PFSK-1 (cell line): ENCODE measurements at regions not wholly inside any gene's neighbourhood (a gene's known extent, or its start where the extent isn't known, plus 50 kb on each side); places are given as distances from the start of the nearest gene placed in this dataset.

Experiments used
- FOXP2 ChIP-seq: optimal IDR thresholded peaks from 2 replicates; pipeline ENCODE3; 2011; ENCODE audit warnings: borderline replicate concordance, control low read depth, inconsistent platforms; ENCODE audit not compliant: insufficient read depth; ENCODE audit errors: extremely low read length, extremely low read depth
- POLR2AphosphoS5 ChIP-seq: IDR thresholded peaks from 2 replicates; pipeline ENCODE4 v1.6.1; 2012; ENCODE audit warnings: low read depth, mild to moderate bottlenecking, control low read depth, low read length, moderate library complexity
- REST ChIP-seq, 2 experiments: IDR thresholded peaks; 2 replicates each; pipeline versions ENCODE4 v1.6.1 to v1.8.0; 2011 to 2012; ENCODE audit warnings: low read depth in 2 of 2, low read length in 2 of 2, control low read depth in 1 of 2, inconsistent platforms in 1 of 2, mild to moderate bottlenecking in 1 of 2, moderate library complexity in 1 of 2; ENCODE audit not compliant: insufficient read depth in 1 of 2
- SIN3A ChIP-seq: IDR thresholded peaks from 2 replicates; pipeline ENCODE4 v1.6.1; 2012; ENCODE audit warnings: mild to moderate bottlenecking, low read length, moderate library complexity, borderline replicate concordance; ENCODE audit not compliant: insufficient read depth
- TAF1 ChIP-seq: IDR thresholded peaks from 2 replicates; pipeline ENCODE4 v1.6.1; 2012; ENCODE audit warnings: low read length, control low read depth, borderline replicate concordance; ENCODE audit not compliant: insufficient read depth

- no peak for TF ChIP-seq FOXP2
- TF ChIP-seq REST (IDR thresholded peaks at IDR 0.05; ENCODE audit: insufficient read depth in 1 of 2, low read depth in 2 of 2, low read length in 2 of 2), result no peak
- no peak for TF ChIP-seq TAF1
- no peak for TF ChIP-seq SIN3A
- no peak for TF ChIP-seq POLR2AphosphoS5
Measured at GRCh38 chr12:111310076-111310870, 58.6 kb downstream of the PHETA1 start.

GRCh38 chr12:111309584-111309983 lies 59.3 kb downstream of the PHETA1 start:
- no peak for TF ChIP-seq REST (IDR thresholded peaks at IDR 0.05; ENCODE audit: insufficient read depth in 1 of 2, low read depth in 2 of 2, low read length in 2 of 2)
- no peak for TF ChIP-seq TAF1
- TF ChIP-seq SIN3A, result no peak
- TF ChIP-seq FOXP2, result no peak
- no peak for TF ChIP-seq POLR2AphosphoS5

GRCh38 chr12:111308473-111308872 lies 60.4 kb downstream of the PHETA1 start:
- no peak for TF ChIP-seq TAF1

GRCh38 chr12:111304642-111305071 lies 64.2 kb downstream of the PHETA1 start:
- TF ChIP-seq FOXP2 (no peak), REST (IDR thresholded peaks at IDR 0.05; ENCODE audit: insufficient read depth in 1 of 2, low read depth in 2 of 2, low read length in 2 of 2) (no peak), POLR2AphosphoS5 (no peak), TAF1 (no peak), SIN3A (no peak)

- TF ChIP-seq SIN3A, result no peak
- TF ChIP-seq FOXP2, result no peak
- TF ChIP-seq TAF1, result no peak
- TF ChIP-seq POLR2AphosphoS5, result no peak
- TF ChIP-seq REST (IDR thresholded peaks at IDR 0.05; ENCODE audit: insufficient read depth in 1 of 2, low read depth in 2 of 2, low read length in 2 of 2), result no peak
Measured at GRCh38 chr12:111303531-111303930, 65.4 kb downstream of the PHETA1 start.
